Upper lobe of right lung (tissue), 1 donor: ENCODE measurements at regions not wholly inside any gene's neighbourhood (a gene's known extent, or its start where the extent isn't known, plus 50 kb on each side); places are given as distances from the start of the nearest gene placed in this dataset.

ENCODE experiments used
- ATAC-seq: fragments of 200-7000 bp; cut with Tn5 transposase; one replicate; pipeline ENCODE4 v1.9.1; 2020; ENCODE audit warnings: mild to moderate bottlenecking, moderate library complexity
- DNase-seq: peaks from one replicate; pipeline ENCODE4 v3.0.0-alpha.2; 2020
- H3K27ac ChIP-seq: fragments of 200-600 bp; one replicate; pipeline ENCODE4 v1.8.0; 2022
- H3K27me3 ChIP-seq: fragments of 200-600 bp; one replicate; pipeline ENCODE4 v1.8.0; 2022; ENCODE audit warnings: mild to moderate bottlenecking
- H3K36me3 ChIP-seq: fragments of 200-600 bp; one replicate; pipeline ENCODE4 v1.8.0; 2022
- H3K4me1 ChIP-seq: fragments of 200-600 bp; one replicate; pipeline ENCODE4 v1.8.0; 2022
- H3K4me3 ChIP-seq: fragments of 200-600 bp; one replicate; pipeline ENCODE4 v1.8.0; 2022; ENCODE audit warnings: mild to moderate bottlenecking
- H3K9me3 ChIP-seq: fragments of 200-600 bp; one replicate; pipeline ENCODE4 v1.8.0; 2022
- CTCF ChIP-seq: fragments of 200-600 bp; IDR thresholded peaks from one replicate; pipeline ENCODE4 v1.8.0; 2022; ENCODE audit warnings: antibody characterized with exemption
- intact Hi-C: fragments of 100-400 bp; cut with DNase I; formaldehyde crosslinking; loops from one replicate; pipeline ENCODE4 v1.11.0; 2022
- donor health status: DM: no; HTN: yes; CAD: no; lungs with severe emphysema.

- Histone ChIP-seq H3K27me3 (no peaks in the 10 kb centered on the region), H3K9me3 (no peaks in the 10 kb centered on the region), H3K4me1 (peaks cover 65% of the 10 kb centered on the region), H3K36me3 (no peaks in the 10 kb centered on the region), H3K4me3 (no peak overlapping the region), H3K27ac (peak overlapping the region; percentile 72)
- ATAC-seq (peak; percentile 1), DNase-seq (no peak)
- intact Hi-C loops, result no loop called here
- no peak for TF ChIP-seq CTCF
These were observed 252.5 kb downstream of the SEC14L1 start for GRCh38 chr17:77393274-77393600.

GRCh38 chr17:77393867-77394539 is 253.2 kb downstream of the SEC14L1 start:
- no peak for TF ChIP-seq CTCF
- no peaks in the 10 kb centered on the region for H3K9me3 ChIP-seq
- H3K4me3 ChIP-seq, result no peak overlapping the region
- no peaks in the 10 kb centered on the region for H3K36me3 ChIP-seq
- no peak for ATAC-seq
- peak overlapping the region; percentile 36 for H3K27ac ChIP-seq
- H3K27me3 ChIP-seq, result no peaks in the 10 kb centered on the region
- intact Hi-C loops, result no loop called here
- peaks cover 58% of the 10 kb centered on the region for H3K4me1 ChIP-seq
- no peak for DNase-seq

GRCh38 chr17:77394540-77395295 is 253.9 kb downstream of the SEC14L1 start:
- peak; percentile 38 for ATAC-seq
- DNase-seq, result no peak
- no peak for TF ChIP-seq CTCF
- Histone ChIP-seq H3K27me3 (no peaks in the 10 kb centered on the region), H3K4me3 (no peak overlapping the region), H3K36me3 (no peaks in the 10 kb centered on the region), H3K27ac (peak overlapping the region; percentile 36), H3K4me1 (peaks cover 54% of the 10 kb centered on the region), H3K9me3 (no peaks in the 10 kb centered on the region)
- intact Hi-C loops, result no loop called here

- Histone ChIP-seq H3K4me1 (peaks cover 58% of the 10 kb centered on the region), H3K27ac (no peak overlapping the region), H3K36me3 (no peaks in the 10 kb centered on the region), H3K9me3 (no peaks in the 10 kb centered on the region), H3K27me3 (no peaks in the 10 kb centered on the region), H3K4me3 (no peak overlapping the region)
- no peak for ATAC-seq
- TF ChIP-seq CTCF, result no peak
- intact Hi-C loops, result no loop called here
- no peak for DNase-seq
These were observed 254.8 kb downstream of the SEC14L1 start for GRCh38 chr17:77395501-77396048.

GRCh38 chr17:77396610-77397009 is 255.8 kb downstream of the SEC14L1 start:
- ATAC-seq (no peak), DNase-seq (no peak)
- H3K4me1 ChIP-seq, result peaks cover 53% of the 10 kb centered on the region
- no peaks in the 10 kb centered on the region for H3K9me3 ChIP-seq
- H3K36me3 ChIP-seq, result peaks cover 2% of the 10 kb centered on the region
- no peaks in the 10 kb centered on the region for H3K27me3 ChIP-seq
- intact Hi-C loops, result no loop called here
- no peak overlapping the region for H3K27ac ChIP-seq
- H3K4me3 ChIP-seq, result no peak overlapping the region
- no peak for TF ChIP-seq CTCF
